MM.1S (cell line): ENCODE measurements at regions not wholly inside any gene's neighbourhood (a gene's known extent, or its start where the extent isn't known, plus 50 kb on each side); places are given as distances from the start of the nearest gene placed in this dataset.

Experiments
- DNase-seq: peaks from one replicate; pipeline ENCODE4 v3.0.0-alpha.2; 2015
- H2AFZ ChIP-seq: fragments of 300-600 bp; sonication (generic); 2 replicates; pipeline ENCODE4 v1.6.0; 2016; ENCODE audit warnings: antibody characterized with exemption, low read length
- H3F3A ChIP-seq: fragments of 300-600 bp; sonication (generic); 2 replicates; pipeline ENCODE4 v1.6.1; 2016; ENCODE audit warnings: mild to moderate bottlenecking, antibody characterized with exemption, low read length, moderate library complexity, mixed read lengths; ENCODE audit not compliant: insufficient read depth
- H3K27ac ChIP-seq: fragments of 300-600 bp; sonication (generic); 2 replicates; pipeline ENCODE4 v1.5.1; 2016; ENCODE audit warnings: mild to moderate bottlenecking, low read length
- H3K27me3 ChIP-seq: fragments of 300-600 bp; sonication (generic); replicated peaks from 2 replicates; pipeline ENCODE4 v1.6.0; 2016; ENCODE audit warnings: low read length; ENCODE audit not compliant: insufficient read depth
- H3K36me3 ChIP-seq: fragments of 300-600 bp; sonication (generic); replicated peaks from 2 replicates; pipeline ENCODE4 v1.6.1; 2016; ENCODE audit warnings: mild to moderate bottlenecking, low read length, mixed read lengths; ENCODE audit not compliant: insufficient read depth
- H3K4me1 ChIP-seq: fragments of 300-600 bp; sonication (generic); 2 replicates; pipeline ENCODE4 v1.6.1; 2016; ENCODE audit warnings: low read length, mixed read lengths
- H3K4me2 ChIP-seq: fragments of 300-600 bp; sonication (generic); 2 replicates; pipeline ENCODE4 v1.6.0; 2016; ENCODE audit warnings: low read depth, low read length
- H3K4me3 ChIP-seq: fragments of 300-600 bp; sonication (generic); 2 replicates; pipeline ENCODE4 v1.5.1; 2016; ENCODE audit warnings: low read length, mixed read lengths
- H3K79me2 ChIP-seq: fragments of 300-600 bp; sonication (generic); 2 replicates; pipeline ENCODE4 v1.6.1; 2016; ENCODE audit warnings: mixed run types, low read length, mixed read lengths
- H3K9ac ChIP-seq: fragments of 300-600 bp; sonication (generic); 2 replicates; pipeline ENCODE4 v1.6.1; 2016; ENCODE audit warnings: low read length, mixed read lengths
- H3K9me2 ChIP-seq: fragments of 300-600 bp; sonication (generic); replicated peaks from 2 replicates; pipeline ENCODE4 v1.6.1; 2016; ENCODE audit warnings: mild to moderate bottlenecking, low read length, mixed read lengths; ENCODE audit not compliant: insufficient read depth
- H3K9me3 ChIP-seq: fragments of 300-600 bp; sonication (generic); replicated peaks from 2 replicates; pipeline ENCODE4 v1.6.1; 2016; ENCODE audit warnings: mild to moderate bottlenecking, low read length, mixed read lengths; ENCODE audit not compliant: insufficient read depth
- H4K20me1 ChIP-seq: fragments of 300-600 bp; sonication (generic); 2 replicates; pipeline ENCODE4 v1.6.1; 2016; ENCODE audit warnings: mild to moderate bottlenecking, low read length, moderate library complexity, mixed read lengths; ENCODE audit not compliant: insufficient read depth
- CTCF ChIP-seq: fragments of 300-600 bp; sonication (generic); IDR thresholded peaks from 2 replicates; pipeline ENCODE4 v1.5.1; 2016; ENCODE audit warnings: antibody characterized with exemption, low read length, mixed read lengths
- EZH2 ChIP-seq: fragments of 300-600 bp; sonication (generic); optimal IDR thresholded peaks from 2 replicates; pipeline ENCODE3; 2017; ENCODE audit warnings: low read depth, mild to moderate bottlenecking, antibody characterized with exemption, low read length, mixed read lengths
- EZH2phosphoT487 ChIP-seq: fragments of 300-600 bp; sonication (generic); IDR thresholded peaks from 2 replicates; pipeline ENCODE4 v1.6.1; 2018; ENCODE audit warnings: antibody characterized with exemption, low read length

DNA sequence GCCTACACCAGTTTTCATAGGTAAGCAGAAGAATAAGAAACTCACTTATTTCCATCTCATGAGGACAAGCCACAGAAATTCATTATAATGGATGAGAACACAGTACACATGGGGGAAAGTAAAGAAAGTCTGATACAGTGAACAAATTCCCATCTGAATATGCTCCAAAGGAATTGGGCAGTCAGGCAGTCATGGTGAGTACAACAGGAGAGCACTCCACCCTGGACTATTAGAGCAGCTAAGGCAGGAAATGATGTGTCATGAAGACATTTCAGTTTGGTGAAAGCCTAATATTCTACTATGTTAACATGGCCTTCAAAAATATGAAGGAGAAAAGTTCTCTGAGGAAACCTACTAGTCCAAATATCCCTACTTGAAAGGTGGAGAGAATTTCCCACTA is 92.0 kb upstream of the PRDX4 start:
- no peak for DNase-seq
- TF ChIP-seq EZH2phosphoT487 (no peak), CTCF (no peak), EZH2 (no peak)

DNA sequence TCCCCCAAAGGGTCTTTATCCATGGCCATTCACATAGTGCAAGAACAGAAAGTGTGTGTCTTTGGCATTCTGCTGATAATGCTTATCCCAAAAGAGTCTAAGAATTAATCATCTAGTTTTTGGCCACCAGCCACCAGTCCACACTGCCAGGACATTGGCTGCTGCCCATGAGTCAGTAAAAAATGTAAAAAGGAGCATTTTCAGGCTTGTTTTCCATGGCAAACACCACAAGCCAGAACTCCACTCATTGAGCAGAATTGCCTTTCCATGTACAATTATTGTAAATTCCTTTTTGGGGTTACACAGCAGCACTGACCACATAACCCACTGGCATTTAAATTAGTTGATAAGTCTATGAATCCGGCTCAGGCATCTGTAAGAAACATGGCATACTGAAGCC is 89.2 kb upstream of the PRDX4 start:
- H3K27me3 ChIP-seq, result no peaks in the 10 kb centered on the region
- no peak for DNase-seq
- H3K27ac ChIP-seq, result no peak overlapping the region
- H3K9me3 ChIP-seq, result no peaks in the 10 kb centered on the region
- no peak overlapping the region for H3K4me3 ChIP-seq
- H3K4me1 ChIP-seq, result no peaks in the 10 kb centered on the region
- H3K4me2 ChIP-seq, result no peak overlapping the region
- TF ChIP-seq EZH2phosphoT487 (no peak), EZH2 (no peak), CTCF (no peak)
- H3K79me2 ChIP-seq, result no peaks in the 10 kb centered on the region
- H3K9ac ChIP-seq, result no peak overlapping the region
- no peaks in the 10 kb centered on the region for H3F3A ChIP-seq
- H3K36me3 ChIP-seq, result no peaks in the 10 kb centered on the region
- H3K9me2 ChIP-seq, result no peaks in the 10 kb centered on the region
- H2AFZ ChIP-seq, result no peak overlapping the region
- H4K20me1 ChIP-seq, result no peaks in the 10 kb centered on the region

More for the DNA sequence above, 92.0 kb upstream of the PRDX4 start:
- Histone ChIP-seq H3F3A (no peaks in the 10 kb centered on the region), H3K4me2 (no peak overlapping the region), H3K79me2 (no peaks in the 10 kb centered on the region), H3K9me2 (no peaks in the 10 kb centered on the region), H3K9me3 (no peaks in the 10 kb centered on the region), H3K4me3 (no peak overlapping the region), H3K4me1 (no peaks in the 10 kb centered on the region), H3K27ac (no peak overlapping the region), H3K9ac (no peak overlapping the region), H3K27me3 (no peaks in the 10 kb centered on the region), H2AFZ (no peak overlapping the region), H4K20me1 (no peaks in the 10 kb centered on the region), H3K36me3 (no peaks in the 10 kb centered on the region)

GRCh38 chrX:23589496-23589895 is 77.8 kb upstream of the PRDX4 start:
- Histone ChIP-seq H4K20me1 (no peaks in the 10 kb centered on the region), H3K4me1 (no peaks in the 10 kb centered on the region), H3K9me2 (no peaks in the 10 kb centered on the region), H2AFZ (no peak overlapping the region), H3K4me2 (no peak overlapping the region), H3K9ac (no peak overlapping the region), H3F3A (no peaks in the 10 kb centered on the region), H3K79me2 (no peaks in the 10 kb centered on the region), H3K27ac (no peak overlapping the region), H3K4me3 (no peak overlapping the region), H3K27me3 (no peaks in the 10 kb centered on the region), H3K36me3 (no peaks in the 10 kb centered on the region), H3K9me3 (no peaks in the 10 kb centered on the region)
- DNase-seq, result no peak
- TF ChIP-seq CTCF (no peak), EZH2 (no peak), EZH2phosphoT487 (no peak)

GRCh38 chrX:23592741-23593140 is 74.6 kb upstream of the PRDX4 start:
- Histone ChIP-seq H3K4me3 (no peak overlapping the region), H3K9me3 (no peaks in the 10 kb centered on the region), H4K20me1 (no peaks in the 10 kb centered on the region), H3K79me2 (no peaks in the 10 kb centered on the region), H3K4me2 (no peak overlapping the region), H3K27me3 (no peaks in the 10 kb centered on the region), H3F3A (no peaks in the 10 kb centered on the region), H3K9ac (no peak overlapping the region), H3K36me3 (no peaks in the 10 kb centered on the region), H3K27ac (no peak overlapping the region), H2AFZ (no peak overlapping the region), H3K9me2 (no peaks in the 10 kb centered on the region), H3K4me1 (no peaks in the 10 kb centered on the region)
- TF ChIP-seq CTCF (no peak), EZH2 (no peak), EZH2phosphoT487 (no peak)
- no peak for DNase-seq
